AG04450 (cell line): ENCODE measurements at regions not wholly inside any gene's neighbourhood (a gene's known extent, or its start where the extent isn't known, plus 50 kb on each side); places are given as distances from the start of the nearest gene placed in this dataset.
A peak's percentile ranks its signal among the peaks of the same experiment; 100 is the strongest.

Source experiments
- CTCF ChIA-PET: fragments of 300-600, 350-600 bp; formaldehyde crosslinking; extraction: SDS; loops from one replicate; lab custom pipeline; 2022; ENCODE audit warnings: antibody characterized with exemption, inconsistent platforms; lab: Charles Lee
- POLR2A ChIA-PET: fragments of 350-600 bp; formaldehyde crosslinking; extraction: SDS; loops from one replicate; lab custom pipeline; 2021; ENCODE audit warnings: antibody characterized with exemption, inconsistent platforms; lab: Yijun Ruan, JAX
- DNase-seq: peaks from one replicate; pipeline ENCODE4 v3.0.0-alpha.2; 2011; ENCODE audit warnings: low read depth, low spot score
- H3K27ac ChIP-seq: one replicate; pipeline ENCODE4 v1.5.1; 2012; ENCODE audit warnings: low read depth, low read length, control low read depth
- H3K27me3 ChIP-seq: one replicate; pipeline ENCODE4 v1.6.0; 2012; ENCODE audit warnings: low read length; ENCODE audit not compliant: control insufficient read depth, insufficient read depth
- H3K4me3 ChIP-seq: 2 replicates; pipeline ENCODE4 v1.5.1; 2011; ENCODE audit warnings: mild to moderate bottlenecking, low read depth, low read length, control low read depth
- H3K9me3 ChIP-seq: 2 replicates; pipeline ENCODE4 v1.5.1; 2012; ENCODE audit warnings: low read length; ENCODE audit not compliant: control insufficient read depth, insufficient read depth
- CTCF ChIP-seq: IDR thresholded peaks from 2 replicates; pipeline ENCODE4 v1.5.1; 2011; ENCODE audit warnings: low read depth, low read length, control low read depth, inconsistent platforms

DNA sequence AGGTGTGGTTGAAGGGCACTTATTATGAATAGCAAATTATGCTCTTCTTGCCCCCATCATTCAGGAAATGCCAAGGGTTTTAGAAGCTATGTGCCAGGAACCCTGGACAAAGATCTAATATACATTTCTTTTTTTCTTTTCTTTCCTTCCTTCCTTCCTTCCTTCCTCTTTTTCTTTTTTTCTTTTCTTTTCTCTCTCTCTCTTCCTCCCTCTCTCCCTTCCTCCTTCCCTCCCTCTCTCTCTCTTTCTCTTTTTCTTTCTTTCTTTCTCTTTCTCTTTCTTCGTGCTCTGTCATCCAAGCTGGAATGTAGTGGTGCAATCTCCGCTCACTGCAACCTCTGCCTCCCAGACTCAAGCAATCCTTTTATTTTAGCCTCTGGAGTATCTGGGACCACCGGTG, 66.1 kb upstream of the CSRP2 start:
- no peak for TF ChIP-seq CTCF
- Histone ChIP-seq H3K27ac (no peak overlapping the region), H3K9me3 (no peaks in the 10 kb centered on the region), H3K27me3 (no peaks in the 10 kb centered on the region), H3K4me3 (no peak overlapping the region)
- POLR2A ChIA-PET, result interaction anchor here (0.7 kb wide), 1 partner anchor 9 kb away, joined by 5 read pairs; no protein-coding TSS in a partner anchor
- CTCF ChIA-PET, result interaction anchor here (0.7 to 2.0 kb wide), 3 partner anchors 66 to 393 kb away, joined by 3 to 6 read pairs (median 4); no protein-coding TSS in a partner anchor
- DNase-seq, result no peak

DNA sequence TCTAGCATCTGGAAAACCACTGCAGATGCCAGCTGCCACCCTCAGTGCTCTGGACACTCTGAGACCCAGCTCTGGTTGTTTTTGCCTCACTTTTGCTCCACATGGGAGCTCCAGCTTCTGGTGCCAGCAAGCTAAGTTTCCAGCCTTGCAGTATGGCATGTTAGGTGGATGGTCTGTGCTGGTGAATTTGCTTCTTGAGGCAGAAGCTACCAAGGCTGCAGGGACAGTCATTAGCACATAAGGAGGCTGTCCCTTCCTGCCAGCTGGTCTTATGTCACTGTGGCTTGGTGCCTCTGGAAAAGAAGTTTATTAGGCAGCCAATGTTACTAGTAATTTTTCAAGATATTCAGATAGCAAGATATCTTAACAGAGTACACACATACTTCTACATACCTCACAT, 64.2 kb upstream of the CSRP2 start:
- CTCF ChIA-PET, result interaction anchor here (0.7 to 2.0 kb wide), 2 partner anchors 64 to 68 kb away, joined by 3 to 6 read pairs; partner anchors contain the start of gene CSRP2
- H3K27ac ChIP-seq, result no peak overlapping the region
- DNase-seq, result no peak
- no peaks in the 10 kb centered on the region for H3K9me3 ChIP-seq
- no peak for TF ChIP-seq CTCF
- H3K4me3 ChIP-seq, result no peak overlapping the region
- POLR2A ChIA-PET, result no interaction called here
- H3K27me3 ChIP-seq, result no peaks in the 10 kb centered on the region

DNA sequence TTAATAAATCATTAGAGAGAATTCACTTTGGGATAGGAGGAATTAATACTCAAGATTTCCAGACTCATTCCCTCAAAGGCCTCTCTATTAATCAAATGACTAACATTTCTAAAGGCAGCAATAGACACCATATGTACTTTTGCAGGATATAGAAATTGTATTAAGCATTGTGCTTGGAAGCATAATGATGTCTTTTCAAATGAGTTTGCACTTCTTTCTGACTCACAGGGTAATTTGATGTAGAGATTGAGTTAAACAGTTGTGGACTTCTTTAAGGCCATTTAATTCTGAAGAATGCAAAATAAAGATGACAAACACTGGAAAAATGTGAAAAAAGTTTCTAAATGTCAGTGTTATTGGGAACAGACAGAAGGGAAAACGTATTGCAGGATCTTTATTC, 63.4 kb upstream of the CSRP2 start:
- Histone ChIP-seq H3K9me3 (no peaks in the 10 kb centered on the region), H3K27ac (no peak overlapping the region), H3K4me3 (no peak overlapping the region), H3K27me3 (no peaks in the 10 kb centered on the region)
- peak; percentile 1 for DNase-seq
- POLR2A ChIA-PET, result no interaction called here
- CTCF ChIA-PET, result no interaction called here
- TF ChIP-seq CTCF, result no peak

GRCh38 chr12:76940671-76941445, 62.0 kb upstream of the CSRP2 start:
- H3K27me3 ChIP-seq, result no peaks in the 10 kb centered on the region
- POLR2A ChIA-PET, result interaction anchor here (1.6 kb wide), 1 partner anchor 78 kb away, joined by 3 read pairs; no protein-coding TSS in a partner anchor
- DNase-seq, result no peak
- no peak overlapping the region for H3K27ac ChIP-seq
- no peaks in the 10 kb centered on the region for H3K9me3 ChIP-seq
- CTCF ChIA-PET, result interaction anchor here (2.6 kb wide), 1 partner anchor 70 kb away, joined by 10 read pairs; no protein-coding TSS in a partner anchor
- TF ChIP-seq CTCF, result no peak
- H3K4me3 ChIP-seq, result no peak overlapping the region

GRCh38 chr12:76939701-76940100, 60.9 kb upstream of the CSRP2 start:
- POLR2A ChIA-PET, result interaction anchor here (1.6 kb wide), 1 partner anchor 76 kb away, joined by 3 read pairs; no protein-coding TSS in a partner anchor
- no peak overlapping the region for H3K4me3 ChIP-seq
- H3K9me3 ChIP-seq, result no peaks in the 10 kb centered on the region
- CTCF ChIA-PET, result interaction anchor here (2.6 kb wide), 1 partner anchor 71 kb away, joined by 10 read pairs; no protein-coding TSS in a partner anchor
- no peak for DNase-seq
- no peak for TF ChIP-seq CTCF
- no peak overlapping the region for H3K27ac ChIP-seq
- H3K27me3 ChIP-seq, result no peaks in the 10 kb centered on the region
